ENCODE measurements at regions not wholly inside any gene's neighbourhood (a gene's known extent, or its start where the extent isn't known, plus 50 kb on each side); places are given as distances from the start of the nearest gene placed in this dataset.
"Not testable (repeated sequence)": the region's sequence is repeated elsewhere in the genome, so short reads cannot be mapped to it uniquely, and the experiment has no call there.

DNA sequence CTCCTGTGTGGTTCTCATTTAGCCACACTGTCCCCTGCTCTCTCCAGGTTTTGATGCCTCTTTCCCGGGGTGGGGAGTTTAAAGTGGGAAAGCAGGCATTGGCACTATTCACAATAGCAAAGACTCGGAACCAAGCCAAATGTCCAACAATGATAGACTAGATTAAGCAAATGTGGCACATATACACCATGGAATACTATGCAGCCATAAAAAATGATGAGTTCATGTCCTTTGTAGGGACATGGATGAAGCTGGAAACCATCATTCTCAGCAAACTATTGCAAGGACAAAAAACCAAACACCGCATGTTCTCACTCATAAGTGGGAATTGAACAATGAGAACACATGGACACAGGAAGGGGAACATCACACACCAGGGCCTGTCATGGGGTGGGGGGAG is 117.6 kb upstream of the PITX1 start:
- not testable (repeated sequence) for H3K27me3 ChIP-seq (ENCODE audit: control insufficient read depth in 1 of 2, insufficient read depth in 2 of 2, low read length in 2 of 2); H3K4me3 ChIP-seq (ENCODE audit: low read depth in 1 of 2, low read length in 2 of 2); H3K36me3 ChIP-seq (ENCODE audit: control insufficient read depth in 2 of 2, insufficient read depth in 2 of 2, low read length in 1 of 2); H3K9me3 ChIP-seq (ENCODE audit: control insufficient read depth in 2 of 2, insufficient read depth in 1 of 2, low read depth in 1 of 2, low read length in 1 of 2); H3K27ac ChIP-seq (ENCODE audit: low read depth in 2 of 2, low read length in 1 of 2)
- H3K4me1 ChIP-seq (ENCODE audit: control insufficient read depth in 2 of 2, insufficient read depth in 2 of 2, low read length in 1 of 2): peaks cover 0 to 18% of the 10 kb centered on the region in 2 donors
- 84 to 93% methylated on average over 2 of the region's 3 CpGs for WGBS, 2 donors

GRCh38 chr5:135151256-135151655 is 117.2 kb upstream of the PITX1 start:
- Histone ChIP-seq H3K4me3 (ENCODE audit: low read depth in 1 of 2, low read length in 2 of 2) (no peak overlapping the region), H3K4me1 (ENCODE audit: control insufficient read depth in 2 of 2, insufficient read depth in 2 of 2, low read length in 1 of 2) (peaks cover 0 to 15% of the 10 kb centered on the region in 2 donors), H3K27ac (ENCODE audit: low read depth in 2 of 2, low read length in 1 of 2) (no peak overlapping the region), H3K36me3 (ENCODE audit: control insufficient read depth in 2 of 2, insufficient read depth in 2 of 2, low read length in 1 of 2) (no peaks in the 10 kb centered on the region), H3K27me3 (ENCODE audit: control insufficient read depth in 1 of 2, insufficient read depth in 2 of 2, low read length in 2 of 2) (no peaks in the 10 kb centered on the region), H3K9me3 (ENCODE audit: control insufficient read depth in 2 of 2, insufficient read depth in 1 of 2, low read depth in 1 of 2, low read length in 1 of 2) (no peaks in the 10 kb centered on the region)
- 89 to 94% methylated on average over 5 of the region's 5 CpGs for WGBS, 2 donors

DNA sequence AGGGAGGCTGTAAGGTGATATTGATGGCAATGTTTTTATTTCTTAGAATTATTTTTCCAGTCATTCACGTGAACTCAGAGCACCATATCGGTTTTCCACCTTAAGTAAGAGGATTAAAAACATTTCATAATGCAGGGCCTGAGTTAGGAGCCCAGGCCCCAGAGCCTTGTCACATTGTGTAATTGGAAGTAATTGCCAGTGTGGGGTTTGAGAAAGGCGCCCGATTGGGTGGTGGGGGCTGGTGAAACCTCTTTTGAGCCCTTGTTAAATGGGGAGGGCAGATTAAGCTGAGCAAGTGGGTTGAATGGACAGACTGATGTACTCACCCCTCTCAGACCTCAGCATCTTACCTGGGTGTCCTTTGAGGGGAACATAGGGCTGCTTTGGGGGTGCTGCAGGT is 116.7 kb upstream of the PITX1 start:
- no peak overlapping the region for H3K4me3 ChIP-seq (ENCODE audit: low read depth in 1 of 2, low read length in 2 of 2)
- H3K27ac ChIP-seq (ENCODE audit: low read depth in 2 of 2, low read length in 1 of 2): no peak overlapping the region
- H3K27me3 ChIP-seq (ENCODE audit: control insufficient read depth in 1 of 2, insufficient read depth in 2 of 2, low read length in 2 of 2): no peaks in the 10 kb centered on the region
- no peaks in the 10 kb centered on the region for H3K36me3 ChIP-seq (ENCODE audit: control insufficient read depth in 2 of 2, insufficient read depth in 2 of 2, low read length in 1 of 2)
- H3K4me1 ChIP-seq (ENCODE audit: control insufficient read depth in 2 of 2, insufficient read depth in 2 of 2, low read length in 1 of 2): peaks cover 0 to 12% of the 10 kb centered on the region in 2 donors
- no peaks in the 10 kb centered on the region for H3K9me3 ChIP-seq (ENCODE audit: control insufficient read depth in 2 of 2, insufficient read depth in 1 of 2, low read depth in 1 of 2, low read length in 1 of 2)
- 87 to 95% methylated on average over 4 of the region's 4 CpGs for WGBS, 2 donors

- no peaks in the 10 kb centered on the region for H3K9me3 ChIP-seq (ENCODE audit: control insufficient read depth in 2 of 2, insufficient read depth in 1 of 2, low read depth in 1 of 2, low read length in 1 of 2)
- no peak overlapping the region for H3K27ac ChIP-seq (ENCODE audit: low read depth in 2 of 2, low read length in 1 of 2)
- H3K4me1 ChIP-seq (ENCODE audit: control insufficient read depth in 2 of 2, insufficient read depth in 2 of 2, low read length in 1 of 2): peaks cover 0 to 8% of the 10 kb centered on the region in 2 donors
- 87 to 88% methylated on average over 13 of the region's 13 CpGs for WGBS, 2 donors
- no peak overlapping the region for H3K4me3 ChIP-seq (ENCODE audit: low read depth in 1 of 2, low read length in 2 of 2)
- H3K36me3 ChIP-seq (ENCODE audit: control insufficient read depth in 2 of 2, insufficient read depth in 2 of 2, low read length in 1 of 2): no peaks in the 10 kb centered on the region
- no peaks in the 10 kb centered on the region for H3K27me3 ChIP-seq (ENCODE audit: control insufficient read depth in 1 of 2, insufficient read depth in 2 of 2, low read length in 2 of 2)
These were observed 116.1 kb upstream of the PITX1 start for GRCh38 chr5:135149956-135150723.

GRCh38 chr5:135149229-135149955 is 115.4 kb upstream of the PITX1 start:
- no peaks in the 10 kb centered on the region for H3K36me3 ChIP-seq (ENCODE audit: control insufficient read depth in 2 of 2, insufficient read depth in 2 of 2, low read length in 1 of 2)
- no peak overlapping the region for H3K27ac ChIP-seq (ENCODE audit: low read depth in 2 of 2, low read length in 1 of 2)
- WGBS, 2 donors: 81 to 88% methylated on average over 5 of the region's 5 CpGs
- H3K4me1 ChIP-seq (ENCODE audit: control insufficient read depth in 2 of 2, insufficient read depth in 2 of 2, low read length in 1 of 2): peaks cover 0 to 4% of the 10 kb centered on the region in 2 donors
- H3K27me3 ChIP-seq (ENCODE audit: control insufficient read depth in 1 of 2, insufficient read depth in 2 of 2, low read length in 2 of 2): no peaks in the 10 kb centered on the region
- H3K4me3 ChIP-seq (ENCODE audit: low read depth in 1 of 2, low read length in 2 of 2): no peak overlapping the region
- no peaks in the 10 kb centered on the region for H3K9me3 ChIP-seq (ENCODE audit: control insufficient read depth in 2 of 2, insufficient read depth in 1 of 2, low read depth in 1 of 2, low read length in 1 of 2)

DNA sequence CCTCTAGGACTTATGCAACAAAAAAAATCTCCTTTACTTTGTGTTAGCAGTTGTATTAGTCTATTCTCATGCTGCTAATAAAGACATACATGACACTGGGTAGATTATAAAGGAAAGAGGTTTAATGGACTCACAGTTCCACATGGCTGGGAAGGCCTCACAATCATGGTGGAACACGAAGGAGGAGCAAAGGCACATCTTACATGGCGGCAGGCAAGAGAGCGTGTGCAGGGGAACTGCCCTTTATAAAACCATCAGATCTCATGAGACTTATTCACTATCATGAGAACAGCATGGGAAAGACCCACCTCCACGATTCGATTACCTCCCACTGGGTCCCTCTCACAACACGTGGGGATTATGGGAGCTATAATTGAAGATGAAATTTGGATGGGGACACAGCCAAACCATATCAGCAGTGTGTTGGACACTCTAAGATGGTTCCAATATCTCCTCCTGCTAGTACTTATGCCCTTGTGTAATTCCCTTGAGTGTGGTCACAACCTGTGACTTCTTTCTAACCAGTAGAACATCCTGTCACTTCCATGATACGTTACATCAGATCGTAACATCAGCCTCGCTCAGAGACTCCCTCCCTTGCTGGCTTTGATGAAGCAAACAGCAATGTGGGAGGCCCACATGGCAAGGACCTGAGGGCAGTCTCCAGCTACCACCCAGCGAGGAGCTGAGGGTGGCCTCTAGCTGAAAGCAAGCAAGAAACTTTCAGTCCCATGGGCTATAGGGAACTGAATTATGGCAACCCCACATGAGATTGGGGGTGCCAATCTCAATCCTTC is 113.5 kb upstream of the PITX1 start:
- H3K4me3 ChIP-seq (ENCODE audit: low read depth in 1 of 2, low read length in 2 of 2): no peak overlapping the region
- H3K36me3 ChIP-seq (ENCODE audit: control insufficient read depth in 2 of 2, insufficient read depth in 2 of 2, low read length in 1 of 2): no peaks in the 10 kb centered on the region
- H3K27ac ChIP-seq (ENCODE audit: low read depth in 2 of 2, low read length in 1 of 2): no peak overlapping the region
- no peaks in the 10 kb centered on the region for H3K4me1 ChIP-seq (ENCODE audit: control insufficient read depth in 2 of 2, insufficient read depth in 2 of 2, low read length in 1 of 2)
- no peaks in the 10 kb centered on the region for H3K27me3 ChIP-seq (ENCODE audit: control insufficient read depth in 1 of 2, insufficient read depth in 2 of 2, low read length in 2 of 2)
- no peaks in the 10 kb centered on the region for H3K9me3 ChIP-seq (ENCODE audit: control insufficient read depth in 2 of 2, insufficient read depth in 1 of 2, low read depth in 1 of 2, low read length in 1 of 2)
- WGBS, 2 donors: 94 to 95% methylated on average over 10 of the region's 10 CpGs

DNA sequence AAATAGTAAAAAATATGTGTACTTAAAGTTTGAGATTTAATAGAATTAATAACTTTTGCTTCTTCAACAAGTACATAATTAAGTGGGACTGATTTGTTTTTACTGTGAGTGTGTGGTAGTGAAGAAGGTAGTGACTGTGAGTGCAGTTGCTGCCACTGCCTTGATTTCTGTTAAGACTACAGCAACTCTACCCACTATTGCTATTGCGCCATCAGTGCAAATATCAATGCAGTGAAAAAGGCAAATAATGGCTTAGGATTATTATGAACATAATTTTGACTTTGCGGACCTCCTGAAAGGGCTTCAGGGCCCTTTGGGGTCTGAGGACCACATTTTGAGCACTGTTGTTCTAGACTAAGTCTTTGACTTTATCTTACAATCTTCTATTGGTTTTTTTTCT is 112.0 kb upstream of the PITX1 start:
- 90 to 98% methylated on average over 2 of the region's 2 CpGs for WGBS, 2 donors
- Histone ChIP-seq H3K4me1 (ENCODE audit: control insufficient read depth in 2 of 2, insufficient read depth in 2 of 2, low read length in 1 of 2) (peaks cover 0 to 6% of the 10 kb centered on the region in 2 donors), H3K27me3 (ENCODE audit: control insufficient read depth in 1 of 2, insufficient read depth in 2 of 2, low read length in 2 of 2) (no peaks in the 10 kb centered on the region)

DNA sequence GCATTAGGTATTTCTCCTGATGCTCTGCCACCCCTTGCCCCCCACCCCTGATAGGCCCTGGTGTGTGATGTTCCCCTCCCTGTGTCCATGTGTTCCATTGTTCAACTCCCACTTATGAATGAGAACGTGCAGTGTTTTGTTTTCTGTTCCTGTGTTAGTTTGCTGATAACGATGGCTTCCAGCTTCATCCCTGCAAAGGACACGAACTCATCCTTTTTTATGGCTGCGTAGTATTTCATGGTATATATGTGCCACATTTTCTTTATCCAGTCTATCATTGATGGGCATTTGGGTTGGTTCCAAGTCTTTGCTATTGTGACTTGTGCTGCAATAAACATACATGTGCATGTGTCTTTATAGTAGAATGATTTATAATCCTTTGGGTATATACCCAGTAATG is 109.7 kb upstream of the PITX1 start:
- H3K27ac ChIP-seq (ENCODE audit: low read depth in 2 of 2, low read length in 1 of 2): peak overlapping the region; percentile 63 to 85
- 79 to 82% methylated on average over 4 of the region's 4 CpGs for WGBS, 2 donors
- H3K36me3 ChIP-seq (ENCODE audit: control insufficient read depth in 2 of 2, insufficient read depth in 2 of 2, low read length in 1 of 2); H3K27me3 ChIP-seq (ENCODE audit: control insufficient read depth in 1 of 2, insufficient read depth in 2 of 2, low read length in 2 of 2); H3K4me3 ChIP-seq (ENCODE audit: low read depth in 1 of 2, low read length in 2 of 2); H3K9me3 ChIP-seq (ENCODE audit: control insufficient read depth in 2 of 2, insufficient read depth in 1 of 2, low read depth in 1 of 2, low read length in 1 of 2): not testable (repeated sequence)
- peaks cover 0 to 15% of the 10 kb centered on the region in 2 donors for H3K4me1 ChIP-seq (ENCODE audit: control insufficient read depth in 2 of 2, insufficient read depth in 2 of 2, low read length in 1 of 2)

More for the DNA sequence above, 112.0 kb upstream of the PITX1 start:
- Histone ChIP-seq H3K4me3 (ENCODE audit: low read depth in 1 of 2, low read length in 2 of 2) (no peak overlapping the region), H3K36me3 (ENCODE audit: control insufficient read depth in 2 of 2, insufficient read depth in 2 of 2, low read length in 1 of 2) (no peaks in the 10 kb centered on the region), H3K9me3 (ENCODE audit: control insufficient read depth in 2 of 2, insufficient read depth in 1 of 2, low read depth in 1 of 2, low read length in 1 of 2) (no peaks in the 10 kb centered on the region), H3K27ac (ENCODE audit: low read depth in 2 of 2, low read length in 1 of 2) (no peak overlapping the region)

GRCh38 chr5:135141303-135142268 is 107.6 kb upstream of the PITX1 start:
- Histone ChIP-seq H3K27ac (ENCODE audit: low read depth in 2 of 2, low read length in 1 of 2) (peak overlapping the region; percentile 94 to 100), H3K27me3 (ENCODE audit: control insufficient read depth in 1 of 2, insufficient read depth in 2 of 2, low read length in 2 of 2) (no peaks in the 10 kb centered on the region), H3K4me1 (ENCODE audit: control insufficient read depth in 2 of 2, insufficient read depth in 2 of 2, low read length in 1 of 2) (peaks cover 4 to 20% of the 10 kb centered on the region in 2 donors), H3K36me3 (ENCODE audit: control insufficient read depth in 2 of 2, insufficient read depth in 2 of 2, low read length in 1 of 2) (no peaks in the 10 kb centered on the region), H3K4me3 (ENCODE audit: low read depth in 1 of 2, low read length in 2 of 2) (no peak overlapping the region), H3K9me3 (ENCODE audit: control insufficient read depth in 2 of 2, insufficient read depth in 1 of 2, low read depth in 1 of 2, low read length in 1 of 2) (no peaks in the 10 kb centered on the region)
- 57 to 60% methylated on average over 13 of the region's 13 CpGs for WGBS, 2 donors

Data from esophagus (tissue), 2 donors.